HepG2 (cell line): ENCODE measurements at regions not wholly inside any gene's neighbourhood (a gene's known extent, or its start where the extent isn't known, plus 50 kb on each side); places are given as distances from the start of the nearest gene placed in this dataset.

Source experiments
- ATF1 ChIP-seq: IDR thresholded peaks from 2 replicates; pipeline ENCODE4 v1.6.1; 2016; ENCODE audit warnings: mild to moderate bottlenecking, control low read depth
- BORCS8-MEF2B ChIP-seq: sonication (generic); formaldehyde crosslinking; IDR thresholded peaks from 2 replicates; pipeline ENCODE4 v1.8.0; 2022; ENCODE audit warnings: mild to moderate bottlenecking, missing genetic modification reagents
- GABPB1 ChIP-seq: IDR thresholded peaks from 2 replicates; pipeline ENCODE4 v1.6.1; 2016; ENCODE audit warnings: mild to moderate bottlenecking, missing genetic modification reagents, moderate library complexity, missing compliant biosample characterization
- HNRNPK ChIP-seq: fragments of 200-400 bp; formaldehyde crosslinking; IDR thresholded peaks from 2 replicates; pipeline ENCODE4 v1.6.1; 2018; ENCODE audit warnings: low read length, low read depth, moderate library complexity, mild to moderate bottlenecking; ENCODE audit not compliant: poor library complexity, severe bottlenecking
- POGZ ChIP-seq: sonication (generic); formaldehyde crosslinking; IDR thresholded peaks from 2 replicates; pipeline ENCODE4 v1.4.0; 2020; ENCODE audit warnings: mild to moderate bottlenecking, missing genetic modification reagents
- RARG ChIP-seq: sonication (generic); formaldehyde crosslinking; IDR thresholded peaks from 2 replicates; pipeline ENCODE4 v1.4.0; 2020; ENCODE audit warnings: low read depth, mild to moderate bottlenecking, missing genetic modification reagents
- RXRA ChIP-seq: sonication (generic); formaldehyde crosslinking; IDR thresholded peaks from 2 replicates; pipeline ENCODE4 v1.5.1; 2020; ENCODE audit warnings: missing genetic modification reagents
- SIX4 ChIP-seq: sonication (generic); formaldehyde crosslinking; IDR thresholded peaks from 2 replicates; pipeline ENCODE4 v1.4.0; 2020; ENCODE audit warnings: missing genetic modification reagents
- SKIL ChIP-seq: sonication (generic); formaldehyde crosslinking; IDR thresholded peaks from 2 replicates; pipeline ENCODE4 v1.8.0; 2022; ENCODE audit warnings: missing genetic modification reagents, mild to moderate bottlenecking, moderate library complexity, borderline replicate concordance
- SMAD3 ChIP-seq: sonication (generic); formaldehyde crosslinking; IDR thresholded peaks from 2 replicates; pipeline ENCODE4 v1.4.0; 2020; ENCODE audit warnings: missing genetic modification reagents
- XRCC5 ChIP-seq: fragments of 200-400 bp; formaldehyde crosslinking; optimal IDR thresholded peaks from 2 replicates; pipeline ENCODE3; 2017; ENCODE audit warnings: mild to moderate bottlenecking, low read length
- YEATS2 ChIP-seq: sonication (generic); formaldehyde crosslinking; IDR thresholded peaks from 2 replicates; pipeline ENCODE4 v1.4.0; 2020; ENCODE audit warnings: missing genetic modification reagents, borderline replicate concordance
- ZBTB40 ChIP-seq, 2 experiments: fragments of 450-650 bp in 1 of 2; sonication (generic) in 1 of 2; formaldehyde crosslinking in 1 of 2; IDR thresholded peaks; 2 replicates each; pipeline versions ENCODE4 v1.6.1 to v1.8.0; 2016 to 2022; ENCODE audit warnings: antibody characterized with exemption in 1 of 2, mild to moderate bottlenecking in 1 of 2, missing genetic modification reagents in 1 of 2
- ZFP62 ChIP-seq: sonication (generic); formaldehyde crosslinking; IDR thresholded peaks from 2 replicates; pipeline ENCODE4 v1.4.0; 2020; ENCODE audit warnings: missing genetic modification reagents
- ZNF264 ChIP-seq: sonication (generic); formaldehyde crosslinking; IDR thresholded peaks from 2 replicates; pipeline ENCODE4 v1.4.0; 2020; ENCODE audit warnings: missing genetic modification reagents
- ZNF614 ChIP-seq: IDR thresholded peaks from 2 replicates; pipeline ENCODE4 v1.6.1; 2018; ENCODE audit warnings: missing biosample characterization, missing genetic modification reagents, inconsistent platforms, borderline replicate concordance
- TF ChIP-seq, protein P1 (sequence below): sonication (generic); formaldehyde crosslinking; IDR thresholded peaks from 2 replicates; pipeline ENCODE4 v1.9.0; 2022; ENCODE audit warnings: low read depth, missing genetic modification reagents

GRCh38 chr5:36373527-36374086, 71.9 kb upstream of the RANBP3L start (continued):
- TF ChIP-seq SMAD3 (CRISPR knock-in tag) (peak; percentile 68; the same call in 1 of the 2 replicates), SKIL (0 out of 2 replicates have a peak, but pooled peaks have one; percentile 15), RXRA (CRISPR knock-in tag) (no peak), BORCS8-MEF2B (0 out of 2 replicates have a peak, but pooled peaks have one; percentile 54), ZBTB40 (IDR thresholded peaks at IDR 0.05) (no peak), ZBTB40 (CRISPR knock-in tag; IDR thresholded peaks at IDR 0.05) (peak; percentile 30; the same call in 1 of the 2 replicates), ZFP62 (CRISPR knock-in tag) (no peak), YEATS2 (CRISPR knock-in tag) (peak; percentile 27; the same call in 1 of the 2 replicates), GABPB1 (CRISPR knock-in tag) (peak; percentile 65), SIX4 (CRISPR knock-in tag) (no peak), RARG (CRISPR knock-in tag) (no peak), ZNF264 (CRISPR knock-in tag) (peak; percentile 60; the same call in 1 of the 2 replicates), HNRNPK (no peak), POGZ (CRISPR knock-in tag) (peak; percentile 94), ZNF614 (CRISPR knock-in tag) (peak; percentile 87), XRCC5 (peak; percentile 14), ATF1 (CRISPR knock-in tag) (no peak)
- TF ChIP-seq, protein P1, sequence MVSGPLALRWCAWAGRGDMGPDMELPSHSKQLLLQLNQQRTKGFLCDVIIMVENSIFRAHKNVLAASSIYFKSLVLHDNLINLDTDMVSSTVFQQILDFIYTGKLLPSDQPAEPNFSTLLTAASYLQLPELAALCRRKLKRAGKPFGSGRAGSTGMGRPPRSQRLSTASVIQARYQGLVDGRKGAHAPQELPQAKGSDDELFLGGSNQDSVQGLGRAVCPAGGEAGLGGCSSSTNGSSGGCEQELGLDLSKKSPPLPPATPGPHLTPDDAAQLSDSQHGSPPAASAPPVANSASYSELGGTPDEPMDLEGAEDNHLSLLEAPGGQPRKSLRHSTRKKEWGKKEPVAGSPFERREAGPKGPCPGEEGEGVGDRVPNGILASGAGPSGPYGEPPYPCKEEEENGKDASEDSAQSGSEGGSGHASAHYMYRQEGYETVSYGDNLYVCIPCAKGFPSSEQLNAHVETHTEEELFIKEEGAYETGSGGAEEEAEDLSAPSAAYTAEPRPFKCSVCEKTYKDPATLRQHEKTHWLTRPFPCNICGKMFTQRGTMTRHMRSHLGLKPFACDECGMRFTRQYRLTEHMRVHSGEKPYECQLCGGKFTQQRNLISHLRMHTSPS (CRISPR knock-in tag): 0 out of 2 replicates have a peak, but pooled peaks have one; percentile 30
